Stromal cell of bone marrow (primary cell): ENCODE measurements at regions not wholly inside any gene's neighbourhood (a gene's known extent, or its start where the extent isn't known, plus 50 kb on each side); places are given as distances from the start of the nearest gene placed in this dataset.
"Not testable (repeated sequence)": the region's sequence is repeated elsewhere in the genome, so short reads cannot be mapped to it uniquely, and the experiment has no call there.

Experiments used
- DNase-seq: peaks from one replicate; pipeline ENCODE4 v3.0.0-alpha.2; 2012; ENCODE audit warnings: low read depth

GRCh38 chr6:20341564-20341963, 60.1 kb upstream of the E2F3 start:
- DNase-seq: no peak

DNA sequence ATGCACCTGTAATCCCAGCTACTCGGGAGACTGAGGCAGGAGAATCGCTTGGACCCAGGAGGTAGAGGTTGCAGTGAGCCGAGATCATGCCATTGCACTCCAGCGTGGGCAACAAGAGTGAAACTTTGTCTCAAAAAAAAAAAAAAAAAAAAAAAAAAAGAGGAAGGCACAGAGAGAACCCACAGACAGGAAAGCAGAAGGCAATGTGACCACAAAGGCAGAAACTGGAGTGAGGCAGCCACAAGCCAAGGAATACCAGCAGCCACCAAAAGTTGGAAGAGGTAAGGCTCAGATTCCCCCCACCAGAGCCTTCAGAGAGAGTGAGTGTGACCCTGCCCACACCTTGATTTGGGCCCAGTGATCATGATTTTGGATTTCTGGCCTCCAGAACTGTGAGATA, 54.7 kb upstream of the E2F3 start:
- DNase-seq: not testable (repeated sequence)

- no peak for DNase-seq
Measured at GRCh38 chr6:20348041-20348440, 53.6 kb upstream of the E2F3 start.

GRCh38 chr6:20349225-20349624, 52.5 kb upstream of the E2F3 start:
- DNase-seq: no peak

DNA sequence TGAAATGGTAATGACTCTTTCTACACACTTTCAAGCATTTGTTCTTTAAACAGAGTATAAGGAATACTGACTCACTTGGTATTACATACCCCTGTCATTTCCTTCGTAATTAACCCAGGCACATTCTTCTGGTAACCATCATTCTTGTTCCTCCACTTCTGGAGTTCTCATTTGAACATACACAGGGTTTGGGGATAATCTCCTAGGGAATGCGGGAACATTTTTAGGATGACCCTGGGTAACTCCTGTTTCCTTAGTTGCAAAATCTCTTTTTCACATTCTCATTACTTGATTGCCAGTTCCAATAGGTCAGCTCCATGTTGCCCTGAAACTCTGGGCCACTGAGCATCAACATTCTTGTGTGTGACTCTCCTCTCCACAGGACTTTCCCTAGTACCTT, 51.5 kb upstream of the E2F3 start:
- DNase-seq: no peak

GRCh38 chr6:20351534-20351933, 50.1 kb upstream of the E2F3 start:
- no peak for DNase-seq
